CD4-positive, alpha-beta T cell (primary cell): ENCODE measurements at regions not wholly inside any gene's neighbourhood (a gene's known extent, or its start where the extent isn't known, plus 50 kb on each side); places are given as distances from the start of the nearest gene placed in this dataset.
A peak's percentile ranks its signal among the peaks of the same experiment; 100 is the strongest.

Experiments used
- ATAC-seq: fragments of 200-7000 bp; cut with Tn5 transposase; one replicate; pipeline ENCODE4 v1.10.0; 2022; ENCODE audit warnings: mild to moderate bottlenecking; ENCODE audit not compliant: poor library complexity
- CTCF ChIA-PET: fragments of 350-600 bp; sonication (Branson Sonifier 250); formaldehyde crosslinking; loops from one replicate; lab custom pipeline; 2021; ENCODE audit warnings: antibody characterized with exemption, inconsistent platforms; lab: Charles Lee
- POLR2A ChIA-PET: fragments of 350-600 bp; sonication (Branson Sonifier 250); formaldehyde crosslinking; loops from one replicate; lab custom pipeline; 2021; ENCODE audit warnings: antibody characterized with exemption, inconsistent platforms; lab: Charles Lee
- DNase-seq, 14 experiments: peaks; one replicate each; pipeline ENCODE4 v3.0.0-alpha.2; 2013 to 2020; ENCODE audit warnings: mixed read lengths in 2 of 14
- H3K27ac ChIP-seq, 2 donors: one replicate each; pipeline versions ENCODE4 v1.5.1 to v1.7.0; 2013; ENCODE audit warnings: low read length in 2 of 2, low read depth in 1 of 2, mild to moderate bottlenecking in 1 of 2
- H3K27me3 ChIP-seq, 2 experiments: 1 replicate in 1 of 2; 2 replicates in 1 of 2; pipeline versions ENCODE4 v1.6.1 to v1.7.0; 2013; ENCODE audit warnings: low read length in 2 of 2, control low read depth in 1 of 2, mild to moderate bottlenecking in 1 of 2, moderate library complexity in 1 of 2; ENCODE audit not compliant: insufficient read depth in 2 of 2, control insufficient read depth in 1 of 2
- H3K36me3 ChIP-seq: one replicate; pipeline ENCODE4 v1.6.1; 2013; ENCODE audit warnings: low read length, control low read depth; ENCODE audit not compliant: insufficient read depth
- H3K4me1 ChIP-seq: one replicate; pipeline ENCODE4 v1.6.1; 2013; ENCODE audit warnings: low read length, control low read depth; ENCODE audit not compliant: insufficient read depth
- H3K4me3 ChIP-seq: one replicate; pipeline ENCODE4 v1.5.1; 2013; ENCODE audit warnings: mild to moderate bottlenecking, low read length, moderate library complexity
- H3K9me3 ChIP-seq, 2 experiments: 1 replicate in 1 of 2; 2 replicates in 1 of 2; pipeline versions ENCODE4 v1.6.1 to v1.7.0; 2013; ENCODE audit warnings: low read length in 2 of 2, mild to moderate bottlenecking in 2 of 2, control low read depth in 1 of 2, moderate library complexity in 1 of 2; ENCODE audit not compliant: control insufficient read depth in 1 of 2, insufficient read depth in 1 of 2
- H3K27ac Mint-ChIP-seq: one replicate; pipeline ENCODE4 v1.8.0; 2020; ENCODE audit warnings: mixed read lengths
- H3K27me3 Mint-ChIP-seq: one replicate; pipeline ENCODE4 v1.8.0; 2021; ENCODE audit warnings: mixed read lengths
- H3K36me3 Mint-ChIP-seq: one replicate; pipeline ENCODE4 v1.8.0; 2021; ENCODE audit warnings: low read depth, mixed read lengths
- H3K4me1 Mint-ChIP-seq: one replicate; pipeline ENCODE4 v1.8.0; 2021; ENCODE audit warnings: low read depth, mixed read lengths
- H3K4me3 Mint-ChIP-seq: one replicate; pipeline ENCODE4 v1.8.0; 2020; ENCODE audit warnings: mild to moderate bottlenecking, mixed read lengths
- H3K9me3 Mint-ChIP-seq: one replicate; pipeline ENCODE4 v1.8.0; 2020; ENCODE audit warnings: mixed read lengths
- intact Hi-C, 2 experiments: fragments of 100-400 bp; cut with DNase I in 1 of 2; cut with micrococcal nuclease in 1 of 2; formaldehyde crosslinking; loops; one replicate each; pipeline versions ENCODE4 v1.15.1 to v1.9.0; 2023 to 2025; cut with DNase I, micrococcal nuclease
- TF ChIP-seq, protein P1 (sequence below): fragments of 200-600 bp; IDR thresholded peaks from one replicate; pipeline ENCODE4 v1.8.0; 2022; ENCODE audit warnings: antibody characterized with exemption, mild to moderate bottlenecking

DNA sequence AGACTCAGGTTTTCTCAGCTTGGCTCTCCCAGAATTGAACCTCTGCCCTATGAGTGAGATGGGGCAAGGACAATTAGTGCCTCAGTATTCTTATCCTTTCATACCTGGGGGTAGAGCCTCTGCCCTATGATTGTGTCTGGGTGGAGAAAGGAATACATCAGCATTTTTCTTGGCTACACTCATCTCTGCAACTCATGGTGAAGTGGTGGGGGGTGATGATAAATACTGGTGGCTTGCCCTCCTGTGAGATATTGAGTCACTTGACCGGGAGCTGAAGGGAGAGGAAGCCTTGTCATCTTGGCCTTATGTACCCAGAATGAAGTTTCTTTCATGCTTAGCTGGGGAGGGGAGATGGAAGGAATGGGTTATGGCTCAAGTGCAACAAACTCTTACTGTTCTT lies 71.3 kb upstream of the ENOX2 start:
- ATAC-seq = no peak
- H3K27ac Mint-ChIP-seq = no peak overlapping the region
- CTCF ChIA-PET = no interaction called here

GRCh38 chrX:130975947-130976346 lies 72.9 kb upstream of the ENOX2 start:
- H3K4me1 ChIP-seq = no peaks in the 10 kb centered on the region
- intact Hi-C loops = loop anchor here (2.0 to 10.0 kb wide), 3 partner anchors 656 to 829 kb away; no protein-coding TSS in a partner anchor
- no peak overlapping the region for H3K4me3 ChIP-seq
- Mint-ChIP-seq H3K36me3 (no peaks in the 10 kb centered on the region), H3K27ac (no peak overlapping the region), H3K4me1 (no peaks in the 10 kb centered on the region), H3K4me3 (no peak overlapping the region), H3K27me3 (no peaks in the 10 kb centered on the region), H3K9me3 (no peaks in the 10 kb centered on the region)
- ATAC-seq = peak; percentile 60
- DNase-seq = peak in 6 of 14 experiments; percentile 1 to 38 (median 37)
- H3K27ac ChIP-seq = no peak overlapping the region
- H3K27me3 ChIP-seq = no peaks in the 10 kb centered on the region
- CTCF ChIA-PET = interaction anchor here (1.0 kb wide), 1 partner anchor 9 kb away, joined by 3 read pairs; no protein-coding TSS in a partner anchor
- no peaks in the 10 kb centered on the region for H3K36me3 ChIP-seq
- POLR2A ChIA-PET = no interaction called here
- TF ChIP-seq, protein P1, sequence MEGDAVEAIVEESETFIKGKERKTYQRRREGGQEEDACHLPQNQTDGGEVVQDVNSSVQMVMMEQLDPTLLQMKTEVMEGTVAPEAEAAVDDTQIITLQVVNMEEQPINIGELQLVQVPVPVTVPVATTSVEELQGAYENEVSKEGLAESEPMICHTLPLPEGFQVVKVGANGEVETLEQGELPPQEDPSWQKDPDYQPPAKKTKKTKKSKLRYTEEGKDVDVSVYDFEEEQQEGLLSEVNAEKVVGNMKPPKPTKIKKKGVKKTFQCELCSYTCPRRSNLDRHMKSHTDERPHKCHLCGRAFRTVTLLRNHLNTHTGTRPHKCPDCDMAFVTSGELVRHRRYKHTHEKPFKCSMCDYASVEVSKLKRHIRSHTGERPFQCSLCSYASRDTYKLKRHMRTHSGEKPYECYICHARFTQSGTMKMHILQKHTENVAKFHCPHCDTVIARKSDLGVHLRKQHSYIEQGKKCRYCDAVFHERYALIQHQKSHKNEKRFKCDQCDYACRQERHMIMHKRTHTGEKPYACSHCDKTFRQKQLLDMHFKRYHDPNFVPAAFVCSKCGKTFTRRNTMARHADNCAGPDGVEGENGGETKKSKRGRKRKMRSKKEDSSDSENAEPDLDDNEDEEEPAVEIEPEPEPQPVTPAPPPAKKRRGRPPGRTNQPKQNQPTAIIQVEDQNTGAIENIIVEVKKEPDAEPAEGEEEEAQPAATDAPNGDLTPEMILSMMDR = peak; percentile 45
- H3K9me3 ChIP-seq = no peaks in the 10 kb centered on the region

More for the DNA sequence above, 71.3 kb upstream of the ENOX2 start:
- H3K27ac ChIP-seq = no peak overlapping the region
- Mint-ChIP-seq H3K27me3 (no peaks in the 10 kb centered on the region), H3K36me3 (no peaks in the 10 kb centered on the region), H3K9me3 (no peaks in the 10 kb centered on the region), H3K4me3 (no peak overlapping the region), H3K4me1 (no peaks in the 10 kb centered on the region)
- no peak for DNase-seq
- H3K27me3 ChIP-seq = peaks cover 0 to 1% of the 10 kb centered on the region in 2 experiments
- TF ChIP-seq, protein P1 = no peak
- POLR2A ChIA-PET = no interaction called here
- intact Hi-C loops = loop anchor here in 1 of 2 experiments (10.0 kb wide), 1 partner anchor 830 kb away; no protein-coding TSS in a partner anchor
- no peak overlapping the region for H3K4me3 ChIP-seq
- H3K36me3 ChIP-seq = no peaks in the 10 kb centered on the region
- H3K4me1 ChIP-seq = no peaks in the 10 kb centered on the region
- no peaks in the 10 kb centered on the region for H3K9me3 ChIP-seq

GRCh38 chrX:130981836-130982235 lies 76.3 kb upstream of the ARHGAP36 start:
- H3K27ac ChIP-seq = no peak overlapping the region
- Mint-ChIP-seq H3K4me3 (no peak overlapping the region), H3K9me3 (no peaks in the 10 kb centered on the region), H3K27ac (no peak overlapping the region), H3K36me3 (no peaks in the 10 kb centered on the region), H3K4me1 (no peaks in the 10 kb centered on the region), H3K27me3 (no peaks in the 10 kb centered on the region)
- ChIA-PET CTCF (no interaction called here), POLR2A (no interaction called here)
- no peak for ATAC-seq
- no peak overlapping the region for H3K4me3 ChIP-seq
- no peaks in the 10 kb centered on the region for H3K9me3 ChIP-seq
- H3K27me3 ChIP-seq = no peaks in the 10 kb centered on the region
- intact Hi-C loops = no loop called here
- no peaks in the 10 kb centered on the region for H3K36me3 ChIP-seq
- DNase-seq = no peak
- H3K4me1 ChIP-seq = no peaks in the 10 kb centered on the region
- TF ChIP-seq, protein P1 = no peak
